ENCODE measurements at regions not wholly inside any gene's neighbourhood (a gene's known extent, or its start where the extent isn't known, plus 50 kb on each side); places are given as distances from the start of the nearest gene placed in this dataset.

GRCh38 chr2:7841751-7842150, 840.1 kb upstream of the ID2 start:
- Histone ChIP-seq H3K27ac (replicated peaks in 1 of 4) (no peak overlapping the region), H3K4me3 (no peak overlapping the region), H3K9me3 (no peaks in the 10 kb centered on the region), H3K27me3 (no peaks in the 10 kb centered on the region), H3K4me1 (peaks cover 0 to 20% (median 12%) of the 10 kb centered on the region in 4 donors), H3K36me3 (no peaks in the 10 kb centered on the region)
- peak; percentile 66 for DNase-seq (ENCODE audit: extremely low spot score)
- TF ChIP-seq, protein P1, sequence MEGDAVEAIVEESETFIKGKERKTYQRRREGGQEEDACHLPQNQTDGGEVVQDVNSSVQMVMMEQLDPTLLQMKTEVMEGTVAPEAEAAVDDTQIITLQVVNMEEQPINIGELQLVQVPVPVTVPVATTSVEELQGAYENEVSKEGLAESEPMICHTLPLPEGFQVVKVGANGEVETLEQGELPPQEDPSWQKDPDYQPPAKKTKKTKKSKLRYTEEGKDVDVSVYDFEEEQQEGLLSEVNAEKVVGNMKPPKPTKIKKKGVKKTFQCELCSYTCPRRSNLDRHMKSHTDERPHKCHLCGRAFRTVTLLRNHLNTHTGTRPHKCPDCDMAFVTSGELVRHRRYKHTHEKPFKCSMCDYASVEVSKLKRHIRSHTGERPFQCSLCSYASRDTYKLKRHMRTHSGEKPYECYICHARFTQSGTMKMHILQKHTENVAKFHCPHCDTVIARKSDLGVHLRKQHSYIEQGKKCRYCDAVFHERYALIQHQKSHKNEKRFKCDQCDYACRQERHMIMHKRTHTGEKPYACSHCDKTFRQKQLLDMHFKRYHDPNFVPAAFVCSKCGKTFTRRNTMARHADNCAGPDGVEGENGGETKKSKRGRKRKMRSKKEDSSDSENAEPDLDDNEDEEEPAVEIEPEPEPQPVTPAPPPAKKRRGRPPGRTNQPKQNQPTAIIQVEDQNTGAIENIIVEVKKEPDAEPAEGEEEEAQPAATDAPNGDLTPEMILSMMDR (IDR thresholded peaks at IDR 0.05), result no peak
- TF ChIP-seq EP300 (IDR thresholded peaks at IDR 0.05) (no peak), POLR2AphosphoS5 (IDR thresholded peaks at IDR 0.05) (no peak), POLR2A (IDR thresholded peaks at IDR 0.05; ENCODE audit: low read depth) (no peak)
- WGBS, result 92% methylated on average over 2 of the region's 2 CpGs
- intact Hi-C loops (cut with DNase I), result no loop called here

DNA sequence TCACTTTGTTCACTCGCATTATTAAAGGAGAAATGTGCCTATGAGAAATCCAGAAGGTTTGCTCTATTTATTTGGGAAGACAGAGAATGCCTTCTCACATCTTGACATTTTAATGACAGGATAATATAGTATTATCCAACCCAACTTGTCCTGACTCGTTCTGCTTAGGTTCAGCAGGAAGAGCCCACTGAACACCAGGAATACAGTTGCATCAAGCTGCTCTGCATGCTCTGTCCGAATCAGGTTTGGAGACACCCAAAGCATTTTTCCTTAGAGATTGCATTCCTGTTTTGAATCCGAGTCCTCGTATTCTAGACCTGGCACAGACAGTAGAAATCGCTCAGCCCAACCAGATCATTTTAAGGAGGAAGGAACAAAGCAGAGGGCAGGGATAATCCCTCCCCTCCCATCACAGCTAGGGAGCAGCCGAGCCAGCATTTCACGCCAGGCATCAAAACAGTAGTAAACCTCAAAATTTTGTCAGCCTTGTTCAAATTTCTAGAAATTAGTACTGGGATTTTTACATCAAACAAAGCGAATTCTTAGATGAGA, 837.4 kb upstream of the ID2 start:
- Histone ChIP-seq H3K4me1 (peaks cover 0 to 33% (median 23%) of the 10 kb centered on the region in 4 donors), H3K4me3 (no peak overlapping the region), H3K9me3 (no peaks in the 10 kb centered on the region), H3K36me3 (no peaks in the 10 kb centered on the region), H3K27me3 (no peaks in the 10 kb centered on the region), H3K27ac (replicated peaks in 1 of 4) (no peak overlapping the region)
- peak; percentile 45 for DNase-seq (ENCODE audit: extremely low spot score)
- WGBS, result 62% methylated on average over 9 of the region's 9 CpGs
- intact Hi-C loops (cut with DNase I), result no loop called here
- TF ChIP-seq POLR2A (IDR thresholded peaks at IDR 0.05; ENCODE audit: low read depth) (no peak), EP300 (IDR thresholded peaks at IDR 0.05) (no peak), POLR2AphosphoS5 (IDR thresholded peaks at IDR 0.05) (no peak)
- TF ChIP-seq, protein P1 (IDR thresholded peaks at IDR 0.05), result no peak

DNA sequence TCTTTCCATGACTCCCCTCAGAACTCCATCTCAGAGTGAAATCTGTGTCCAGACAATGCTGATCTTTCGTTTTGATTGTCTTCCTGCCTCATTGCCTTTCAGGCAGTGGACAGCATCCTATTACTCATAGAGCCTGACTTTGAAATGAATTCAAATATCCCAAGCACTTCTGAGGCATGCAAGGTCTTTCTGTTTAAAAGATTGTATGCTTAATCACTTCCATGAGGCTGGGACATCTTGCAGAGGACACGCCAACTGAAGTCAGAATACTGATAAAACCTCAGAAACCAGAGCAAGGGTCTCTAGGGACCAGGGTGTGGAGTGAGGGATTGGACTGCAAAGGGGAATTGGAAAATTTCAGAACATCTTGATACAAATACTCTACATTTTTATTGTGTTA, 836.5 kb upstream of the ID2 start:
- intact Hi-C loops (cut with DNase I), result no loop called here
- peaks cover 0 to 33% (median 23%) of the 10 kb centered on the region in 4 donors for H3K4me1 ChIP-seq
- no peaks in the 10 kb centered on the region for H3K36me3 ChIP-seq
- no peaks in the 10 kb centered on the region for H3K9me3 ChIP-seq
- no peak overlapping the region for H3K4me3 ChIP-seq
- TF ChIP-seq POLR2AphosphoS5 (IDR thresholded peaks at IDR 0.05), result no peak
- TF ChIP-seq, protein P1 (IDR thresholded peaks at IDR 0.05), result no peak
- no peak for TF ChIP-seq EP300 (IDR thresholded peaks at IDR 0.05)
- no peak for TF ChIP-seq POLR2A (IDR thresholded peaks at IDR 0.05; ENCODE audit: low read depth)
- DNase-seq (ENCODE audit: extremely low spot score), result peak; percentile 80
- 30% methylated on average over 2 of the region's 2 CpGs for WGBS
- H3K27me3 ChIP-seq, result no peaks in the 10 kb centered on the region
- H3K27ac ChIP-seq (replicated peaks in 1 of 4), result no peak overlapping the region

GRCh38 chr2:7846607-7847006, 835.2 kb upstream of the ID2 start:
- Histone ChIP-seq H3K4me1 (peaks cover 0 to 33% (median 23%) of the 10 kb centered on the region in 4 donors), H3K4me3 (no peak overlapping the region), H3K9me3 (no peaks in the 10 kb centered on the region), H3K27me3 (no peaks in the 10 kb centered on the region), H3K27ac (replicated peaks in 1 of 4) (no peak overlapping the region), H3K36me3 (no peaks in the 10 kb centered on the region)
- 91% methylated on average over 5 of the region's 5 CpGs for WGBS
- TF ChIP-seq POLR2AphosphoS5 (IDR thresholded peaks at IDR 0.05) (no peak), EP300 (IDR thresholded peaks at IDR 0.05) (no peak), POLR2A (IDR thresholded peaks at IDR 0.05; ENCODE audit: low read depth) (no peak)
- TF ChIP-seq, protein P1 (IDR thresholded peaks at IDR 0.05), result no peak
- peak; percentile 42 for DNase-seq (ENCODE audit: extremely low spot score)
- intact Hi-C loops (cut with DNase I), result no loop called here

GRCh38 chr2:7847321-7847720, 834.5 kb upstream of the ID2 start:
- Histone ChIP-seq H3K27me3 (no peaks in the 10 kb centered on the region), H3K36me3 (no peaks in the 10 kb centered on the region), H3K9me3 (no peaks in the 10 kb centered on the region), H3K27ac (replicated peaks in 1 of 4) (no peak overlapping the region), H3K4me1 (peaks cover 0 to 33% (median 23%) of the 10 kb centered on the region in 4 donors), H3K4me3 (no peak overlapping the region)
- 84% methylated on average over 4 of the region's 4 CpGs for WGBS
- intact Hi-C loops (cut with DNase I), result no loop called here
- TF ChIP-seq, protein P1 (IDR thresholded peaks at IDR 0.05), result no peak
- TF ChIP-seq EP300 (IDR thresholded peaks at IDR 0.05), result no peak
- no peak for TF ChIP-seq POLR2A (IDR thresholded peaks at IDR 0.05; ENCODE audit: low read depth)
- no peak for TF ChIP-seq POLR2AphosphoS5 (IDR thresholded peaks at IDR 0.05)
- peak; percentile 86 for DNase-seq (ENCODE audit: extremely low spot score)

Data from esophagus muscularis mucosa (tissue), 4 donors.